EH (cell line): ENCODE measurements at regions not wholly inside any gene's neighbourhood (a gene's known extent, or its start where the extent isn't known, plus 50 kb on each side); places are given as distances from the start of the nearest gene placed in this dataset.
"Not testable (repeated sequence)": the region's sequence is repeated elsewhere in the genome, so short reads cannot be mapped to it uniquely, and the experiment has no call there.

Experiments
- DNase-seq: peaks from one replicate; pipeline ENCODE4 v3.0.0-alpha.2; 2015; ENCODE audit warnings: low read depth

GRCh38 chr7:23887660-23888059 is 177.6 kb downstream of the STK31 start:
- no peak for DNase-seq

GRCh38 chr7:23888958-23889357 is 178.9 kb downstream of the STK31 start:
- DNase-seq = no peak

GRCh38 chr7:23889566-23889965 is 179.5 kb downstream of the STK31 start:
- no peak for DNase-seq

- DNase-seq = no peak
These were observed 182.0 kb downstream of the STK31 start for GRCh38 chr7:23892019-23892418.

- peak; percentile 59 for DNase-seq
These were observed 183.3 kb downstream of the STK31 start for GRCh38 chr7:23893176-23893941.

- peak; percentile 34 for DNase-seq
These were observed 184.2 kb downstream of the STK31 start for GRCh38 chr7:23893942-23894891.

- DNase-seq = no peak
These were observed 185.0 kb downstream of the STK31 start for GRCh38 chr7:23894892-23895569.

- DNase-seq = peak; percentile 78
These were observed 185.7 kb downstream of the STK31 start for GRCh38 chr7:23895666-23896096.

- no peak for DNase-seq
These were observed 188.6 kb downstream of the STK31 start for GRCh38 chr7:23898619-23899018.

- DNase-seq = not testable (repeated sequence)
These were observed 194.9 kb downstream of the STK31 start for GRCh38 chr7:23904901-23905300.

GRCh38 chr7:23907012-23907411 is 197.0 kb downstream of the STK31 start:
- no peak for DNase-seq

GRCh38 chr7:23909426-23909825 is 199.4 kb downstream of the STK31 start:
- DNase-seq = no peak

GRCh38 chr7:23912065-23912464 is 202.0 kb downstream of the STK31 start:
- no peak for DNase-seq

GRCh38 chr7:23913016-23913415 is 203.0 kb downstream of the STK31 start:
- DNase-seq = no peak

GRCh38 chr7:23915236-23915635 is 205.2 kb downstream of the STK31 start:
- DNase-seq = no peak

- no peak for DNase-seq
These were observed 208.3 kb downstream of the STK31 start for GRCh38 chr7:23918286-23918685.

- DNase-seq = peak; percentile 65
These were observed 208.8 kb downstream of the STK31 start for GRCh38 chr7:23918856-23919255.

- no peak for DNase-seq
These were observed 215.1 kb downstream of the STK31 start for GRCh38 chr7:23925088-23925487.

- DNase-seq = no peak
These were observed 217.8 kb downstream of the STK31 start for GRCh38 chr7:23927709-23928417.

GRCh38 chr7:23928418-23928775 is 218.4 kb downstream of the STK31 start:
- no peak for DNase-seq

GRCh38 chr7:23930312-23930711 is 220.3 kb downstream of the STK31 start:
- DNase-seq = no peak

GRCh38 chr7:23931633-23932032 is 221.6 kb downstream of the STK31 start:
- DNase-seq = no peak
